HG03175 (cell line): ENCODE measurements at regions not wholly inside any gene's neighbourhood (a gene's known extent, or its start where the extent isn't known, plus 50 kb on each side); places are given as distances from the start of the nearest gene placed in this dataset.
"Not testable (repeated sequence)": the region's sequence is repeated elsewhere in the genome, so short reads cannot be mapped to it uniquely, and the experiment has no call there.

Experiments
- ATAC-seq: cut with Tn5 transposase; IDR thresholded peaks from one replicate; pipeline ENCODE4 v1.9.1; 2021; ENCODE audit warnings: mild to moderate bottlenecking, moderate library complexity; ENCODE audit not compliant: unreplicated experiment

GRCh38 chr4:114417214-114417613 lies 181.4 kb upstream of the UGT8 start:
- ATAC-seq = no peak

DNA sequence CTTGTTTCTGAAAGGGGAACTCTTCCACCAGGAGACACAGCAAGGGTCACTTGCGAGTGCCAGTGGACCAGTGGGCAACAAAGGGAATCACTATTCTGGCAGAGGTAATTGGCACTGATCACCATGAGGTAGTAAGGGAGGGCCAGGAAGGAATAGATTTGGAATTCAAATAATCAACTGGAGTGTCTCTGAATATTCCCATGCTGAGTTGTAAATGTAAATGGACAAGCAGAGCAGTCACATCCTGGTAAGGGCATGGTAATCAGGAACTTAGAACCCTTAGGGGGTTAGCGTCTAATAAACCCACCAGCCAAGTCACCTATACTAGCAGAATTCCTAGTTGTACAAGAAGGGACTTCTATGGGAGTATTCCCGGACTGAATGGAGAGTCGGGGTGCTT lies 178.5 kb upstream of the UGT8 start:
- ATAC-seq = no peak

DNA sequence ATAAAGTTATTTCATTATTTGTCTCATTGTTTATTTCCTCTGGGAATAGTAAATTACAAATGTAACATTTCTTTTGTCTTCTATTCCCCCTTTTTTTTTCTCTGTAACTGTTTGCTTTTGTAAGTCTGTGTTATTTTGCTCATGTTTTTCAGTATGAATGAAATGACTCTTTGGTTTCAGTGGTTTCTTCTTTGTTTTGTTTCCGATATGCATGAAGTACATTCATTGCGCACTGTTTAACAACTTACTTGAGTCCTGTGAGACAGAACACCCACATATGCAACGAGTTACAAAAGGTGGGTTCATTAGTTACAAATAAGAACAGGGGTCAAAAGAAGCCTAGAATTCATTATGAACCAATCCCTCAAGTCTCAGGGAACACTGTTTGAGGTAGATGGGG lies 175.0 kb upstream of the UGT8 start:
- ATAC-seq = peak; percentile 85

DNA sequence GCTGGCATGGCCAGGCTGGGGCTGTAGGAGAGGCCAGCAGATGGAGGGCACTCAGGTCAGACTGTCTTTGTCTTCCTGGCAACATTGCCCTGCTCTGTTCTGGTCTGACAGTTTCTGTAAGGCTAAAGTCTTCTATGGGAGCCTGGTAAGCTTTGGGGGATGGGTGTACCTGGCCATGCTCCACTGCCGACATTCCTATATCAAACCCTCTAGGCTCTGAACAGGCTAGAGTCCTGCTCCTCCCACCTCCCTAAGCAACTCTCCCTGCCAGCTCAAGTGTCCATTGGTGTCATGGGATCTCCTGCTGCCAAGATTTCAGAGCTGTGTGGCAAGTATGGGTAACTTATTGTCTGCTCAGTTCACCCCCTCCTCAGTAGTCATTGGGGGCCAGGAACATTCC lies 163.5 kb upstream of the UGT8 start:
- ATAC-seq = no peak

DNA sequence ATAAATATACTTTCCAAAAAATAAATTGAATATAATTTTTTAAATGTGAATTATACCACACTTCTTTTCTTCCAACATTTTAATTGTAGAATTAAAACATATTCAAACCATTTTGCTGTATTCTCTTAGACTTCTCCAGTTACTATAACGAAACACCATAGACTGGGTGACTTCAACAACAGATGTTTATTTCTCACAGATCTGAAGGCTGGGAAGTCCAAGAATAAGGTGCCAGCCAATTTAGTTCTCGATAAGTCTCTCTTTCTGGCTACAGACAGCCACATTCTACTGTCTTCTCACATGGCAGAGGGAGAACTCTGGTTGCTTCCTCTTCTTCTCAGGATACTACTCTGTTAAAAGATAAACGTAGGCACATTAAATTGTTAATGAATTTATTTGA lies 155.8 kb upstream of the UGT8 start:
- no peak for ATAC-seq

GRCh38 chr4:114444211-114444610 lies 154.4 kb upstream of the UGT8 start:
- no peak for ATAC-seq

DNA sequence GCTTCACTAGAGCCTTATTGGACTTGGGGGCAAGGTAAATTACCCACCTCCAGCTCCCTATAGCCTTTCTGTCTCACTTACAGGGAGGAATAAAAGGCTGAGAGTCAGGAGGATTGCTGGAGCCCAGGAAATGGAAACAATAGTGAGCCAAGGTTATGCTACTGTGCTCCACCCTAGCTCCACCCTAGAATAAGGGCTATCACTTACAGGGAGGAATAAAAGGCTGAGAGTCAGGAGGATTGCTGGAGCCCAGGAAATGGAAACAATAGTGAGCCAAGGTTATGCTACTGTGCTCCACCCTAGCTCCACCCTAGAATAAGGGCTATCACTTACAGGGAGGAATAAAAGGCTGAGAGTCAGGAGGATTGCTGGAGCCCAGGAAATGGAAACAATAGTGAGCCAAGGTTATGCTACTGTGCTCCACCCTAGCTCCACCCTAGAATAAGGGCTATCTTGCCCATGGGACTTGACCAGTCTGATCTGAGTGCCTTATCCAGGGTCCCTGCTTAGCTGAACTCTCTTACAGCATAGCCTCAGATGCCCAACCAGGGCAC lies 150.6 kb upstream of the UGT8 start:
- not testable (repeated sequence) for ATAC-seq

GRCh38 chr4:114458728-114459127 lies 139.9 kb upstream of the UGT8 start:
- ATAC-seq = no peak

DNA sequence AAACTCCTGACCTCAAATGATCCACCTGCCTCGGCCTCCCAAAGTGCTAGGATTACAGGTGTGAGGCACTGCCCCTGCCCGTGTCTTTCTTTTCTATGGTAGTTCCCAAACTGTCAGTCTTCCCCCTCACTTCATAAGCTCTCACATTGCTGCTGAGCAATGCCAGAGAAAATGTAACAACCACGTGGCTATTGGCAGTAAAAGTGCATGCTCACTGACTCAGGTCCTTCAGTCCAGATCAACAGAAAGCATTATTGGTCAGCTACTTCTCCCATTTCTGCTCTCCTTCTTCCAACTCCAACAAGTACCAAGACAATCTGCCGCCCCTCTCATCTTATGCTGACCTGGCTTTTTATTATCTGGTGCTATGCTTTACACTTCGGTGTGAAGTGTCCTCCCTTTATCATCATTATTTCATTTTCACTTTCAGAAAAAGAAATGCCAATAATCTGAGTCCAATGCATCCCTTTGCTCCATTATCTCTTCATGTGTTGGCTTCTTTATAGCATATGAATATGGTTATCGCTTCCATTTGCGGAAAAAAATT lies 133.8 kb upstream of the UGT8 start:
- no peak for ATAC-seq

GRCh38 chr4:114465766-114466165 lies 132.8 kb upstream of the UGT8 start:
- ATAC-seq = no peak

DNA sequence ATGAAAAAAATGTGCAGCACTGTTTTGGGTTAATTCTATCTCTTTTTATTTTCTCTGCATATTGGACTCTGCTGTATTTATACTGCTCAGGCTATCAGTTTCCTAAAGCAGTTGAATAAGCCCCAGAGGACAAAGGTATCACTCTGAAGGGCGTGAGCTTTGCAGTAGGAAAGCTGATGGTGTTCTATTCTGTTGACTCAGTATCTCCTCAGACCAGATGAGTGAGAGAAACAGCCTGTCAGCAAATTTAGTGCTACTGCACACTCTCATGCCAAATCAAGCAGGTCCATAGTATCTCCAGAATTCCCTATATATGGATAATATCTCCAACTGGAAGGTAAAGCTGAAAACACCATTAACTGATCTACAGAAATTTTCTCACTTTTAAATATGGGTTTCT lies 132.3 kb upstream of the UGT8 start:
- no peak for ATAC-seq

DNA sequence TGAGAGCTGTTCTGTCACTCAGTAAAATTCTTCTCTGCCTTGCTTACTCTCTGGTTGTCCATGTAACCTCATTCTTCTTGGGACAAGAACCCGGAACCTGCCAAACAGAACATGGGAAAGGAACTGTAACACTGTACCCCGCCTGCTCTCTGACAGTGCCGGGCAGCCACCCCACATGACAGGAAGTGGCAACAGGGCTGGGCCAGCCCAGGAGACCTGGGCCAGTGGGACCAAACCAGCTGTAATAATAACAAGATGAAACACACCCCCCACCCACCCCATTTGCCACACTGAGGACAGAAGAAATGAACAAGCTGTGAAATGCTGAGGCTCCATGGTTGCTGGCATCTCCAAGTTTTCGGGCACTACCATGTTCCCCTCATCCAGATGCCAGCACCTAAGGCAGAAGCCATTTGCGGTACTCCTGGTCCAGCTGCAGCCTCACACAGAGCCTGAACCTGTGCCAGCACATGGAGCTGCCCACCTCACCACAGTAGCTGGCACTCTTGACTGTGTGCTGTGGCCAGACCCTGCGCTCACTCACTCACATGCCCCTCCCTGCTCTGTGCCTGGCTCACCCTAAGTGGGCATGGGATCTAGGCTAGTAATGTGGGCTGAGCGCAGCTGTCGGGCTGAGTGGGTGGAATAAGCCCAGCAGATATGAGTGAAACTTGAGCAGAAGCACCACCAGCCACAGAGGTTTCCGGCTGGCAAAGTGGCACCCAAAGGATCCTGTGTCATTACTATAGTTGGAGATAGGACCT lies 126.2 kb upstream of the UGT8 start:
- no peak for ATAC-seq

DNA sequence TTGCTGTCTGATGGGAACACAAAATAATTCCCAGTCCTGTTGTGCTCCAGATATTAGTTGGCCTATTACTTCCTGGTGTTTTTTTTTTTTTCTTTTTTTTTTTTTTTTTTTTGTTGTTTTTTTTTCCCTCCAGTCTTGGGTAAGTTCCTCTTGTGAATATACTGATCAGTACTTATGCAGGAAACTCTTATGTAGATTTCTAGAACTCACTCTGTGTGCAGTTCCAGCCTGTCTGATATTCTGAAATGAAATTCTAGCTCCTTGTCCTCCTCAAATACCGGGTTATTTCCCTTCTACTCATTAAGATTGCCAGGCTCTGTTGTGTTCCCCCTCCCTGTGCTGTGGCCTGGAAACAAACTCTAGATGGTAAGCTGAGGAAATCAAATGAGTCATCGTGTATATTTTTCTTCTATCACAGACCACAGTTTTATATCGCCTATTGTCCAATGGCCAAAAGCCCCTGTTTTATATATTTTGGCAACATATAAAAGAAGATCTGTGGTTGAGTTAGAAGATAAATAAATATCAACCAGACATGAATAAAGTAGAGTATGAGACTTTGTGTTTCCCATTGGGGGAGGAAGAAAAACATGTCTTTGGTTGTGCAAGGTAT lies 124.3 kb upstream of the UGT8 start:
- ATAC-seq = no peak

GRCh38 chr4:114476310-114476709 lies 122.3 kb upstream of the UGT8 start:
- no peak for ATAC-seq

GRCh38 chr4:114479595-114479994 lies 119.0 kb upstream of the UGT8 start:
- ATAC-seq = no peak

- no peak for ATAC-seq
Measured at GRCh38 chr4:114481856-114482255, 116.8 kb upstream of the UGT8 start.

- ATAC-seq = no peak
Measured at GRCh38 chr4:114487101-114487500, 111.5 kb upstream of the UGT8 start.

DNA sequence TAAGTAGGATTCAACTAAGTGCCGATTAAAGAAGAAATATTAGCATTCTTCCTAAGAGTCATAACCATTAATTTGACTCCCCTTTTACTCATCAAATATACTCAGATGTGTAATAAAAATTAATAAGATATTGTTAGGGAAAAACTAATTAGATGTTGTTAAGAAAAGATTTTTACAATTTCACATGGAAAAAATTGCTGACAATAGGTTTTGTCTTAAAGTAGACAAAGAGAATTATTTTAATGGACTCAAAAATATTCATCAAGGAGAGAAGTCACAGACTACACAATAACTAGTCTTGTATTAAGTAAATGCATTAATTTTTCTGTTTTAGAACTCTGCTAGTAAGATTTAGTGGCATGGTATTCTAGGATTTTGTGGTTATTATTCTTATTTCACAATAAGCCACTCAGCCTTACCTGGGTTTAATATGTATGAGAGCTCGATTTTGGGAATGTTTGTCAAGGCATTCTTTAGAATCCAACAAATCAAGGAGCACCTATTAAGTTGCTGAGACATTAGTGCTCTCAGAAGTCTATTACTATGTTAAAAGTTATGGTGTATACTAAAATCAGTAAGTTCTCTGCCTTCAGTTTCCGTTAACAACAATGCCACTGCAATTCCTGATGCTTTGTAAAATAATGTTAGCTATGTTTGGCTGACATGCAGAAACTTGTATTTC lies 110.2 kb upstream of the UGT8 start:
- no peak for ATAC-seq

GRCh38 chr4:114494246-114494803 lies 104.3 kb upstream of the UGT8 start:
- no peak for ATAC-seq

- ATAC-seq = no peak
Measured at GRCh38 chr4:114495471-114495928, 103.1 kb upstream of the UGT8 start.

GRCh38 chr4:114497116-114497515 lies 101.5 kb upstream of the UGT8 start:
- no peak for ATAC-seq
